Colonic mucosa (tissue), 4 donors: ENCODE measurements at regions not wholly inside any gene's neighbourhood (a gene's known extent, or its start where the extent isn't known, plus 50 kb on each side); places are given as distances from the start of the nearest gene placed in this dataset.

Experiments
- DNase-seq: peaks from one replicate; pipeline ENCODE4 v3.0.0-alpha.2; 2020
- H3K27ac ChIP-seq: fragments of 200-600 bp; one replicate; pipeline ENCODE4 v1.8.0; 2021
- H3K27me3 ChIP-seq: fragments of 200-600 bp; one replicate; pipeline ENCODE4 v1.8.0; 2021
- H3K36me3 ChIP-seq: fragments of 200-600 bp; one replicate; pipeline ENCODE4 v1.8.0; 2021
- H3K4me1 ChIP-seq: fragments of 200-600 bp; one replicate; pipeline ENCODE4 v1.8.0; 2021; ENCODE audit warnings: mild to moderate bottlenecking
- H3K4me3 ChIP-seq: fragments of 200-600 bp; one replicate; pipeline ENCODE4 v1.8.0; 2021
- H3K9ac ChIP-seq, 2 donors: one replicate each; pipeline ENCODE4 v1.7.0; 2013; ENCODE audit warnings: control low read depth in 2 of 2, low read depth in 2 of 2, low read length in 2 of 2
- H3K9me3 ChIP-seq: fragments of 200-600 bp; one replicate; pipeline ENCODE4 v1.8.0; 2021
- intact Hi-C: fragments of 100-400 bp; cut with DNase I; formaldehyde crosslinking; loops from one replicate; pipeline ENCODE4 v1.14.1; 2022
- TF ChIP-seq, protein P1 (sequence below): fragments of 200-600 bp; IDR thresholded peaks from one replicate; pipeline ENCODE4 v1.8.0; 2022; ENCODE audit warnings: antibody characterized with exemption, mild to moderate bottlenecking
- donor health status: healthy.
- donor health status: DM: no; HTN: no; CAD: no.
- donor health status: DM: no; HTN: no; CAD: no.

DNA sequence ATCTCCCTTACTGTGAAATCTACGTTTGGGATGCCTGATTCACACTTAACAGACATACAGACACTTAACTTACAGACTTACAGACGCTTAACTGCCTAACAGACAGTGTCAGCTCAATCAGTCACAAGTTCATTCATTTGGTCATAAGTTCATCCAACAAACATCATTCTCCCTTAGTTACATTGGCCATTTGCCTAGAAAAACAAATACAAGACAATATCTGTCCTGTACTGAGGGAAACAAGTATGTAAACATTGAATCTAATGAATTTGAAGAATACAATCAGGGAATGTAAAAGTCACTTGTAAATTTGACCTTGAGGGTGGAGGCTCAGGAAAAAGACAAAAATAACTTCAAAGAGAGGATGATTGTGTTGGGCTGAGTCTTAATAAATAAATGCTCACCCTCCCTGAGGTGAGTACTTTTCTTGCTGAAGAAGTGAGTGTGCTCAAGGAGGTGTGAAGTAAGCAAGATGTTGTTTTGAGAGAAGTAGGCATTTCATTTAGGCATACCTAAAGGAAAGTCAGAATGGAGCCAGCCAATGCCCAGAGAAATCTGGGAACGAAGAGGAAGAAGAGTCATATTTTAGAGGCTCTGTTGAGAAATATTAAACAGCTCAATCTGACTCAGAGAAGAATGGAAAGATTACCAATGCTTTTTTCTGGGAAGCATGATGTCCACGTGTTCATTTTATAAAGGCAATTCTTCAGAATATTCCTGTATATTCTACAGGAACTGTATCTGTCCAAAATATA is 958.4 kb upstream of the SLC10A2 start:
- no peak for DNase-seq
- TF ChIP-seq, protein P1, sequence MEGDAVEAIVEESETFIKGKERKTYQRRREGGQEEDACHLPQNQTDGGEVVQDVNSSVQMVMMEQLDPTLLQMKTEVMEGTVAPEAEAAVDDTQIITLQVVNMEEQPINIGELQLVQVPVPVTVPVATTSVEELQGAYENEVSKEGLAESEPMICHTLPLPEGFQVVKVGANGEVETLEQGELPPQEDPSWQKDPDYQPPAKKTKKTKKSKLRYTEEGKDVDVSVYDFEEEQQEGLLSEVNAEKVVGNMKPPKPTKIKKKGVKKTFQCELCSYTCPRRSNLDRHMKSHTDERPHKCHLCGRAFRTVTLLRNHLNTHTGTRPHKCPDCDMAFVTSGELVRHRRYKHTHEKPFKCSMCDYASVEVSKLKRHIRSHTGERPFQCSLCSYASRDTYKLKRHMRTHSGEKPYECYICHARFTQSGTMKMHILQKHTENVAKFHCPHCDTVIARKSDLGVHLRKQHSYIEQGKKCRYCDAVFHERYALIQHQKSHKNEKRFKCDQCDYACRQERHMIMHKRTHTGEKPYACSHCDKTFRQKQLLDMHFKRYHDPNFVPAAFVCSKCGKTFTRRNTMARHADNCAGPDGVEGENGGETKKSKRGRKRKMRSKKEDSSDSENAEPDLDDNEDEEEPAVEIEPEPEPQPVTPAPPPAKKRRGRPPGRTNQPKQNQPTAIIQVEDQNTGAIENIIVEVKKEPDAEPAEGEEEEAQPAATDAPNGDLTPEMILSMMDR, result no peak
- no peaks in the 10 kb centered on the region for H3K36me3 ChIP-seq
- H3K4me1 ChIP-seq, result no peaks in the 10 kb centered on the region
- no peaks in the 10 kb centered on the region for H3K9me3 ChIP-seq
- intact Hi-C loops, result no loop called here
- H3K27ac ChIP-seq, result no peak overlapping the region
- H3K9ac ChIP-seq, result no peak overlapping the region
- H3K27me3 ChIP-seq, result no peaks in the 10 kb centered on the region
- no peak overlapping the region for H3K4me3 ChIP-seq

DNA sequence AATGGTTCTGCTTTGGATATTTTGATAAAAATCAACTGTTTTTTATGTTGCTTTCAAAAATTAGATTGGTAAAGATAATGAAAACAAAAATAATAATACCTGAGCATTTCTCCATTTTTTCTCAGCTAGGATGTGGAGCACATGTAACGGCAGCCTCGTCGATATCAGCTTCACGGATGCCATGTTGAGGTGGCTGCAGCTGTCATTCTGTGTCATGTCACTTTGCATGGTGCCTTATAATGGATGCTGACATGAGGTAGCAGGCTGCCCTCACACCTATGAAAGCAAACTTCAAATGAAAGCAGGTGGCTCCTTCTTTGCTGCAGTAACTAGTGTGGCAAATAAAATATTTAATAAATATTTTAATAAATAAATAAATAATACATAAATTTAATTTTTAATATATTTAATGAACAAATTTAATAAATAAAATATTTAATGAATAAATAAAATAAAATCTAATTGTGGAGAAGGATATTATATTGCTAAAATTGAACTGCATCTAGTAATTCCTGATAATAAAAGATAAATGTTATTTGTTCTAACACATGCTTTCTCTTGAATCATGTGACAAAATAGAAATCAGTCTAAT is 955.7 kb upstream of the SLC10A2 start:
- Histone ChIP-seq H3K9ac (no peak overlapping the region), H3K4me3 (no peak overlapping the region), H3K27me3 (no peaks in the 10 kb centered on the region), H3K4me1 (no peaks in the 10 kb centered on the region), H3K9me3 (no peaks in the 10 kb centered on the region), H3K36me3 (no peaks in the 10 kb centered on the region), H3K27ac (no peak overlapping the region)
- DNase-seq, result no peak
- intact Hi-C loops, result no loop called here
- TF ChIP-seq, protein P1, result no peak

DNA sequence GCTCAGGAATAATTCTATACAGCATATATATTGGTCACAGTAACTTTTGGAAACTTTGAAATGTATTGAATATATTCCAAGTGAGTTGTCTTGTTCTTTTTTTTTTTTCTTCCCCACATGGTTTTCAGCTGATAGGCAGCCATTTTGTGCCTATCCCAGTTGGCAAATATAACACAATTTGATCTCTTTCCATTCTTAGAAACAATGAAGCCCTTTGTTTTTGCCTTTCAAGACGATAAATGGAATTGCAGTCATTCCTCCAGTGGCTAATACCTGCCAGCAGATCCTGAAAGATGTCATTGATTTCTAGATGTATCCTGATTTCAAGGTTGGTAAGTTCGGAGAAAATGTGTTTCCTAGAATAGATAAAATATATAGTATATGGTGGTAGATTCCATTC is 951.1 kb upstream of the SLC10A2 start:
- H3K9me3 ChIP-seq, result no peaks in the 10 kb centered on the region
- H3K9ac ChIP-seq, result no peak overlapping the region
- H3K27me3 ChIP-seq, result no peaks in the 10 kb centered on the region
- no peak for DNase-seq
- H3K4me1 ChIP-seq, result no peaks in the 10 kb centered on the region
- H3K4me3 ChIP-seq, result no peak overlapping the region
- H3K27ac ChIP-seq, result no peak overlapping the region
- no peaks in the 10 kb centered on the region for H3K36me3 ChIP-seq
- TF ChIP-seq, protein P1, result no peak
- intact Hi-C loops, result no loop called here

DNA sequence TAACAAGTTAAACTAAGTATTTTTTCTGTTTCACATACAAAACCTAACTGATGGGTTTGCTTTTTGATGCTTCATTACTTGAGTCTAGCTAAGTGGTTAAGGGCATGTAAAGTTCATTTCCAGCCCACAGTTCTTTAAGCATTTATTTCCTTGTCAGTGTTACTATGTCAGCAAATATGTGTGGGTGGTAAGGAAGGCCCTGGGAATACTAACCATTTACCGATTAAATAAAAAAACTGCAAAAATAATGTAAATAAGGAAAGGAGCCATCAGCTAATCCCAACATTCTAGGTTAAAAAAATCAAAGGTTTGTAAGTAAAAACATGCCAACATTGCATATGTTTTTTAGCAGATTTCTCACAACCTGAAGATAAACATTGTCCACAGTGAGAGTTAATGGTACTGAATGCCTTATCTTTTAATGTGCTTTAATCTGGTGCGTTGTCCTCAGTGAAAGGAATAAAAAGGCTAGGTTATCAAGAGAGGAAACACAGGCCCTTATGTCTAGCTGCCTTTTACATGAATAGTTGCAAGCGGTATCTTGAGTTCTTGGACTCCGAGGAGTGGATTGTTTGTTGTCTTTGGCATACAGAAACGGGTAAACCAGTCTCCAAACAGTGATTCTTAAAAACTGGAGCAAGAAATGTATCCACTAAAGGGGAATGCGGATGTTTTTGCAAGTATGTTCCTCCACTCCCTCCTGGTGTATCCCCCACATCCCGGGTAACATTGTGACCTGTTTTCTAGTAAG is 949.6 kb upstream of the SLC10A2 start:
- H3K27ac ChIP-seq, result no peak overlapping the region
- no peaks in the 10 kb centered on the region for H3K27me3 ChIP-seq
- intact Hi-C loops, result no loop called here
- H3K4me1 ChIP-seq, result no peaks in the 10 kb centered on the region
- TF ChIP-seq, protein P1, result no peak
- DNase-seq, result no peak
- no peaks in the 10 kb centered on the region for H3K9me3 ChIP-seq
- no peak overlapping the region for H3K9ac ChIP-seq
- H3K36me3 ChIP-seq, result no peaks in the 10 kb centered on the region
- H3K4me3 ChIP-seq, result no peak overlapping the region

DNA sequence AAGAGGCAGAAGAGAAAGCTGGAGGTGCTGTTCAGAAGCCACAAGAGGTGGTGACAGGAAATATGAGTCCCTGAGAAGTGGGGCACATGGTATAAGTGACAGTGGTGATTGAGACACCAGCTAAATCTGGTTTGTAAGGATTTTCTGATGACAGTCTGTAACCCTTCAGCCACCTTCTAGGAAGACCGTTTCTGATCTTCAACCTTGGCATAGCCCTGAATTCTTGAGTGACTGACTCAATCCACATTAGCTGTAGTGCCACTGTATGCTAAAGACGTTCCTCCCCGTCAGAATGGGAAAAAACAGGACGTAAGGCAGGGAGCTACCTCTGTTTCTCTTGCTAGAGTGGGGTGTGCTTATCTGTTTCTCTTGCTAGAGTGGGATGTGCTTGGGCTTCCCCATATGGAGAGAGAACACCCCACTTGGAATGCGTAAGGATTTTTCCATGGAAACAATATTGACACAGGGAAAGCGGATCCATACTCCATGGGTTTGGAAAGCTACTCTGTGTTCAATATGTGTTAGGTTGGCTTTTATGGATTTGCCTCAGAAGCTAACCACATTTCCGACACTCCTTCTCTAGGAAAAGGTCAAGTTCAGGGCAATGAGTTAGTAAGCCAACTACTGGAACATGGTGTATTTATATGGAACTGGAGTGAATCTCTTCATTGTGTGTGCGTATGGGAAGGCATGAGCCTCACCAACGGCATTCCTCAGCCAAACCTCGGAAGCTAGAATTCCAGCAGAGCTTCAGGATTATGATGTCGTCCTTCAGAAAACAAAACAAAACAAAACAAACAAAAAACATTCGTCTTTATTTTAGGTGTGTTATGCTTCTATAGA is 948.8 kb upstream of the SLC10A2 start:
- Histone ChIP-seq H3K27me3 (no peaks in the 10 kb centered on the region), H3K27ac (no peak overlapping the region), H3K36me3 (no peaks in the 10 kb centered on the region), H3K9ac (no peak overlapping the region), H3K9me3 (no peaks in the 10 kb centered on the region), H3K4me3 (no peak overlapping the region), H3K4me1 (no peaks in the 10 kb centered on the region)
- TF ChIP-seq, protein P1, result no peak
- no peak for DNase-seq
- intact Hi-C loops, result no loop called here
